HL-60 (cell line): ENCODE measurements at regions not wholly inside any gene's neighbourhood (a gene's known extent, or its start where the extent isn't known, plus 50 kb on each side); places are given as distances from the start of the nearest gene placed in this dataset.

ENCODE experiments used
- CTCF ChIP-seq: IDR thresholded peaks from one replicate; pipeline ENCODE4 v1.5.1; 2011; ENCODE audit warnings: low read length, control low read depth, inconsistent platforms; ENCODE audit not compliant: insufficient read depth
- REST ChIP-seq: IDR thresholded peaks from 2 replicates; pipeline ENCODE4 v1.6.1; 2012; ENCODE audit warnings: low read depth; ENCODE audit not compliant: insufficient replicate concordance

- TF ChIP-seq CTCF (no peak), REST (no peak)
These were observed 78.2 kb upstream of the RALGPS2 start for GRCh38 chr1:178646821-178647220.
